Brain microvascular endothelial cell (primary cell): ENCODE measurements at regions not wholly inside any gene's neighbourhood (a gene's known extent, or its start where the extent isn't known, plus 50 kb on each side); places are given as distances from the start of the nearest gene placed in this dataset.

ENCODE experiments used
- DNase-seq: peaks from one replicate; pipeline ENCODE4 v3.0.0-alpha.2; 2020
- H3K27ac ChIP-seq: fragments of 250-450 bp; sonication (Bioruptor Pico); 2 replicates; pipeline ENCODE4 v1.5.1; 2020; ENCODE audit warnings: mild to moderate bottlenecking, moderate library complexity
- H3K27me3 ChIP-seq: fragments of 250-450 bp; sonication (Bioruptor Pico); replicated peaks from 2 replicates; pipeline ENCODE4 v1.5.1; 2020; ENCODE audit warnings: mild to moderate bottlenecking
- H3K36me3 ChIP-seq: fragments of 250-450 bp; sonication (Bioruptor Pico); replicated peaks from 2 replicates; pipeline ENCODE4 v1.5.1; 2020; ENCODE audit warnings: mild to moderate bottlenecking
- H3K4me3 ChIP-seq: 2 replicates; pipeline ENCODE4 v1.5.1; 2011; ENCODE audit warnings: low read depth, mild to moderate bottlenecking, control low read depth, low read length, moderate library complexity
- CTCF ChIP-seq: IDR thresholded peaks from 2 replicates; pipeline ENCODE4 v1.5.1; 2011; ENCODE audit warnings: low read depth, mild to moderate bottlenecking, moderate library complexity, low read length, control low read depth, inconsistent platforms; ENCODE audit errors: missing control alignments
- in situ Hi-C: cut with HindIII; loops from 2 replicates; pipeline ENCODE4 v1.10.0; 2017; ENCODE audit warnings: low sequenced_read_pairs, low pct_ligation_motif_present

GRCh38 chr1:69172003-69173000 lies 395.4 kb upstream of the LRRC7 start:
- Histone ChIP-seq H3K27ac (peak overlapping the region; percentile 44), H3K27me3 (no peaks in the 10 kb centered on the region), H3K4me3 (no peak overlapping the region), H3K36me3 (no peaks in the 10 kb centered on the region)
- in situ Hi-C loops, result no loop called here
- DNase-seq, result peak; percentile 74
- no peak for TF ChIP-seq CTCF

GRCh38 chr1:69175053-69175452 lies 392.7 kb upstream of the LRRC7 start:
- TF ChIP-seq CTCF, result no peak
- no peak overlapping the region for H3K27ac ChIP-seq
- in situ Hi-C loops, result no loop called here
- H3K27me3 ChIP-seq, result no peaks in the 10 kb centered on the region
- H3K4me3 ChIP-seq, result no peak overlapping the region
- DNase-seq, result no peak
- no peaks in the 10 kb centered on the region for H3K36me3 ChIP-seq

GRCh38 chr1:69180358-69180757 lies 387.4 kb upstream of the LRRC7 start:
- Histone ChIP-seq H3K27me3 (no peaks in the 10 kb centered on the region), H3K27ac (no peak overlapping the region), H3K4me3 (no peak overlapping the region), H3K36me3 (no peaks in the 10 kb centered on the region)
- in situ Hi-C loops, result no loop called here
- TF ChIP-seq CTCF, result no peak
- no peak for DNase-seq

GRCh38 chr1:69185378-69185777 lies 382.3 kb upstream of the LRRC7 start:
- Histone ChIP-seq H3K27ac (no peak overlapping the region), H3K4me3 (no peak overlapping the region), H3K36me3 (no peaks in the 10 kb centered on the region), H3K27me3 (no peaks in the 10 kb centered on the region)
- no peak for DNase-seq
- no peak for TF ChIP-seq CTCF
- in situ Hi-C loops, result no loop called here

- no peak overlapping the region for H3K4me3 ChIP-seq
- peak; percentile 4 for DNase-seq
- no peak for TF ChIP-seq CTCF
- H3K27ac ChIP-seq, result no peak overlapping the region
- in situ Hi-C loops, result no loop called here
- no peaks in the 10 kb centered on the region for H3K27me3 ChIP-seq
- H3K36me3 ChIP-seq, result no peaks in the 10 kb centered on the region
Observed at GRCh38 chr1:69191335-69191734, 376.4 kb upstream of the LRRC7 start.

GRCh38 chr1:69195136-69195535 lies 372.6 kb upstream of the LRRC7 start:
- TF ChIP-seq CTCF, result no peak
- in situ Hi-C loops, result no loop called here
- DNase-seq, result no peak
- H3K4me3 ChIP-seq, result no peak overlapping the region
- H3K36me3 ChIP-seq, result no peaks in the 10 kb centered on the region
- H3K27ac ChIP-seq, result no peak overlapping the region
- no peaks in the 10 kb centered on the region for H3K27me3 ChIP-seq
